ENCODE measurements at regions not wholly inside any gene's neighbourhood (a gene's known extent, or its start where the extent isn't known, plus 50 kb on each side); places are given as distances from the start of the nearest gene placed in this dataset.
A peak's percentile ranks its signal among the peaks of the same experiment; 100 is the strongest.
"Not testable (repeated sequence)": the region's sequence is repeated elsewhere in the genome, so short reads cannot be mapped to it uniquely, and the experiment has no call there.

DNA sequence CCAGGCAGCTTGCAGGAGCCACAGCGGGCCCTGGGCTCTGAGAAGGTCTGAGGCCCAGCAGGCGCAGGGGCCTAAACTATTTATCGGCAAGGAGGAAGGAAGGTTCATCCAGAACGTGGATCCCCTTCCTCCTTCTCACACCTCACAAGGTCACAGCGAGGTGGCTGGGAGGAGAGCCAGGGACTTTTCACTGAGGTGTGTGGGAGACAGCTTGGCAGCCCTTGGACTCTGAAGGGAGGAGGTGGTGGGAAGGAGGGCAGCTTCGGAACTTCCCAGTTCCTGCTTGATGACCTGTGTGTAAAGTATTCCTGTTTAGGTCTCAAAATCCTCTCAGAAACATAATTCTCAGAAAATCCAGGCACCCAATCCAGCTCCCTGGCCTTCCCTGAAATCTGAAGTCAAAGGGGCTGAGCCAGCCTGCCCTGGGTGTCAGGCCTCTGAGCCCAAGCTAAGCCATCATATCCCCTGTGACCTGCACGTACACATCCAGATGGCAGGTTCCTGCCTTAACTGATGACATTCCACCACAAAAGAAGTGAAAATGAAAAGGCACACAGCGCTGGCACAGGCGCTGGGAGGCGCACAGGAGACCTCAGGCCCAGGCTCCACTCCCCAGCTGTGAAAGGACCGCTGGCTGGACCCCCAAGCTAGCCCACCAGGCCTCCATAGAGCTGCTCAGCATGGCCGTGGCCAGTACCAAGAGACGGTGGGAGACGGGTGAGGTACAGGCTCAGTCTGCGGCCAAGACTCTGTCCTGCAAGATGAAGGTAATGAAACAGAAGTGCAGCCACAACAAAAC, 269.4 kb upstream of the FRG2C start:
- DNase-seq, result not testable (repeated sequence)

DNA sequence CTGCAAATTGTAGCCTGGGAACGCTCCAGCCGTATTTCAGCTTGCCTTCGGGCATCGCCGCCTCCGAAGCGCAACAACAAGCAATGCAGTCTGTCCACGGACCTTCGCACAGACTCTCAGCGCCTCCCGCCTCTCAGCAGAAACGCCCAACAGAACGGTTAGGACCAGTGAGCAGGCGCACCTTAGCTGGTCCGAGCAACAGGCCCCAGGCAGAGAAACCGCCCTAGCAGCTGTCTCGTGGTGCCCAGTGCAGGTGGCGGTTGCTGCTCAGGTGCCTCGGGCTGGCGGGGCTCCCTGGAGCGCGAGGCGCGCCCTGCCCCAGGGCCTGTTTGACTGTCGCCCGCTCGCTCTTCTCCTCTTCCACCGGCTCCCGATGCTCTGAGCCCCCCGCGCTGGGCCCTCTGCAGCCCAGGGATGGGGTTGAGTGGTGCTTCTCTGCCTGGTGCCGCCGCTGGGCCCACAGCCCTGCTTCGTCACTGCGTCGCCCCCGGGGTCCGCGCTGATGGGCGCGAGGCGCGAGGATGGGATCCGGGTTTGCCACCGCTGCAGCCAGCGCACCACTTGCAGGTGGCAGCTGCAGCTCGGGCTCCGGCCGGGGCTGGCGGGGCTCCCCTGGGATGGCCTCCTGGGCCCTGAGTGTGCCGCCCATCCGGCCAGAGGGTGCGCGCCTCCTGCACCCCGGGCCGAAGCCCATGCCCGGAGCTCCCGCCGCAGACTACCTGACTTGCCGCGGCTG, 268.4 kb upstream of the FRG2C start:
- no peak for DNase-seq

DNA sequence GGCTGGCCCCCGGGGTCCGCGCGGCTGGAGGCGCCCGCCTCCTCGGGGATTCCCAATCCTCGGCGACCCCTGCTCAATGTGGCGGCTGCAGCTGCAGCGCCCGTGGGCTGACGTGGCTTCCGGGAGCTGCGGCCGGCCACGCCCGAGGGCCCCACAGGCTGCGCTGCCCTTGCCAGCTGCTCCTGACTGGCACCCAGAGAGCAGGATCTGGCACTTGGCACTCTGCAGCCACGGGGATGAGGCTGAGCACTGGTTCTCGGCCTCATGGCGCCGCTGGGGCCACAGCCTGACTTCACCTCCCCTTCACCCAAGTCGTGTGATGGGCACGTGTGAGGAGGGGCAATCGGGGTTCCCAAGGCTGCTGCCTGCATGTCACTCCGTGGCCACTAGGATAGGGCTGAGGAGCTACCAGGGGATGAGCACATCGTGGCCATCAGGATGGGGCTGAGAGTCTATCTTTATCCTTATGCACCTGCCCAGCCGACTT, 267.8 kb upstream of the FRG2C start:
- no peak for DNase-seq

DNA sequence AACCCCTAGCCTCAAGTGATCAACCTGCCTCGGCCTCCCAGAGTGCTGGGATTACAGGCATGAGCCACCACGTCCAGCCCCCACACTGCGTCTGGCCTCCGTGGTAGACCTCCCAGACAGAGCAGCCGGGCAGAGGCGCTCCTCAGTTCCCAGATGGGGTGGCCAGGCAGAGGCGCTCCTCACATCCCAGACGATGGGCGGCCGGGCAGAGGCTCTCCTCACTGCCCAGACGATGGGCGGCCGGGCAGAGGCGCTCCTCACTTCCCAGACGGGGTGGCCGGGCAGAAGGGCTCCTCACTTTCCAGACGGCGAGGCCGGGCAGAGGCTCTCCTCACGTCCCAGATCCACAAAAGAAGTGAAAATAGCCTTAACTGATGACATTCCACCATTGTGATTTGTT, 266.6 kb upstream of the FRG2C start:
- DNase-seq, result not testable (repeated sequence)

DNA sequence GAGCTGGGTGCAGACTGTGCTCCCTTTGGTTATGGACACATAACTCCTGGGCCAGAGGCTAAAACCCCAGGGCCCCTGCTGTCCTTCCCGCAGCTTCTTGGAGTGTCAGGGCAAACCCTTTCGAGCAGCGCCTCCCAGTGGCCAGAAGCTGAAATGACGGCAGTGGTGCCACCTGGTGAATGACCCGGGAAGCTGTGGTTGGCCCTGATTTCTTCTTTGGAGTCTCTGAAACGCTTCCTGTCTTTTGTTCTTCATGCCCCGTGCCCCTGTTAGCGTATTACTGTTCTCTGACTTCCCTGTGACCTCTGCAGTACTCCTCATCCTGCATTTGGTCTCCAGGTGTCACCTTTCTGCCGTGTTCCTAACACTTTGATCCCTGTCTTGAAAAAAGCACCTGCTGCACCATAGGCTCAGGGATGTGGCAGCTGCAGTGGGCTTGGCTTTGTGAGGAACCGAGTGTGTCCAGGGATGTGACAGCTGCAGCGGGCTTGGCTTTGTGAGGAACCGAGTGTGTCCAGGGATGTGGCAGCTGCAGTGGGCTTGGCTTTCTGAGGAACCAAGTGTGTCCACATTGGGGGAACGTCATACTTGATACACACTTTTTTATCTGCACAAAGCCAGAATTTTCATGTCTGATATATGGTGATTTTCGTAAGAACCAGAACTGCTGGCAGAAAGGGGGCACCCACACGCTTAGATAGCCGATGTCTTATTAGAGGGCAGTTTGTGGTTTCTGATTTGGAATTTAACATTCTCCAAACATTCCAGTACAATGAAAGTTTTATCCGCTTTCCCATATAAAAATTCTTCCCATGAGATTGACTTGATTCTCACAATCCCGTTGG, 241.8 kb upstream of the FRG2C start:
- not testable (repeated sequence) for DNase-seq

DNA sequence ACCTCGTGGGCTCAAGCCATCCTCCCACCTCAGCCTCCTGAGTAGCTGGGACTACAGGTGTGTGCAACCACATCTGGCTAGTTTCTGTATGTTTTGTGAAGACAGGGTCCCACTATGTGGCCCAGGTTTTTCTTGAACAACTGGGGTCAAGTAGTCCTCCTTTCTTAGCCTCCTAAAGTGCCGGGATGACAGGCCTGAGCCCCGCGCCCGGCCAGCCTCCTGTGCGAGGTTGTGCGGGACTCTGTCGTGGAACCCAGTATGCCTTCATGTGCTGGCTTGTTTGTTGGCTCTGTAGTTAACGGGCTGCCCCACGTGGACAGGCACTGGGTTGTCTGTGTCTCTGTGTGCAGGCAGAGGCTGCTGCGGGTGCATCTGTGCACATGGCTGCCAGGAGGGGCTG, 238.7 kb upstream of the FRG2C start:
- DNase-seq, result not testable (repeated sequence)

DNA sequence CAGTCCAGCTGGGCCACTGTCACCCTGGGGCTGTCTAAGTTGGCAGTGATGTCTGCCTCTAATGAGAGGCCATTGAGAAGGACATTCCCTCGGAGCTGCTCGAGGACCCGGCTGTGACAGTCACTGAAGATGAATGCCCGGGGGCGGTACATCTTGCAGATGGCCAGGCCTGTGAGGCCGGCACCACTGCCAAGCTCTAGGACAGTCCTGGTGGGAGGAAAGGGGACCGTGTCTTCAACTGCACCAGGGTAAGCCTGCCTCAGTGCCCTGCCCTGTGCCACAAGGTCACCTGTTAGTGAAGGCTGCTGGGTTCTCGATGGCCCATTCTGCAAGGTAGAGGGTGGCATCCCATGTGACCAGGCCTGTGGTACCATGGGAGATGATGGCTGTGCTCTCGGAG, 236.6 kb upstream of the FRG2C start:
- not testable (repeated sequence) for DNase-seq

DNA sequence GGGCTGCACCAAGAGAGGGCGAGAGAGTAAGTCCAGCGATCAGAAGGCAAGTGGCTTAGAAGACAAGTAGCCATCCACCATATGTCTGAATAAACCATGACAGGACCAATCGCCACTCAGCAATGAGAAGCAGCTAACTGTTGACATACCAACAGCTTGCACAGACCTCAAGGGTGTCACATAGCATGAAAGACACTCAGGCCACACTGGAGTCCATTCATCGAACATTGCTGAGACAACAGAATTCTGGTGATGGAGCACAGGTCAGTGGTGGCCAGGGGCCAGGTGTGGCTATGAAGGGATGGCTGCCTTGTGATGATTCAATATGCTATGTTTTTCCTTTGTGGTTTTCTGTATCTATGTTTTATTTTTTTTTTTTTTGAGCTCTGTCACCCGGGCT, 236.2 kb upstream of the FRG2C start:
- not testable (repeated sequence) for DNase-seq

DNA sequence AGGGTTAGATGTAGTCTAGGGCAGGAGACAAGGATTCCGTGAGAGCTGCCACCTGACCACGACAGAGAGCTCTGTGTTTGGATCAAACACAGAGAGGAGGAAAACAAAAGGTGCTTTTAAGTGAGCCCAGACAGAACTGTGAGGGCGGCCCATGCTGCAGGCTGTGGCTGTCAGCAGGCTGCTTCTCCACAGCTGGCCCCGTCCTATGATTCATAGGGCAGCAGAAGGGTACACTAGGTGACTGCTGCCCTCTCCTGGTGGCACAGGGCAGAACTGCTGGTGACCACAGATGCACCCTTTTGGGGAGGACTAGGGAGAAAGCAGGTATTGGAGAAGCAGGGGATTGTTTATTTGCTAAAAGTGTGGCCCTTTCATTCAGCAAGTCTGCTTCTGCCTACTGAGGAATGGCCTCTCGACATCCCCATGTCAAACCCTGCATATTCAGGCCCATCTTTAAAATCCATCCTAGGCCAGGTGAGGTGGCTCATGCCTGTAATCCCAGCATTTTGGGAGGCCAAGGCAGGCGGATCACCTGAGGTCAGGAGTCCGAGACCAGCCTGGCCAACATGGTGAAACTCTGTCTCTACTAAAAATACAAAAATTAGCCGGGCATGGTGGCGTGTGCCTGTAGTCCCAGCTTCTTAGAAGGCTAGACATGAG, 234.4 kb upstream of the FRG2C start:
- peak; percentile 50 for DNase-seq

DNA sequence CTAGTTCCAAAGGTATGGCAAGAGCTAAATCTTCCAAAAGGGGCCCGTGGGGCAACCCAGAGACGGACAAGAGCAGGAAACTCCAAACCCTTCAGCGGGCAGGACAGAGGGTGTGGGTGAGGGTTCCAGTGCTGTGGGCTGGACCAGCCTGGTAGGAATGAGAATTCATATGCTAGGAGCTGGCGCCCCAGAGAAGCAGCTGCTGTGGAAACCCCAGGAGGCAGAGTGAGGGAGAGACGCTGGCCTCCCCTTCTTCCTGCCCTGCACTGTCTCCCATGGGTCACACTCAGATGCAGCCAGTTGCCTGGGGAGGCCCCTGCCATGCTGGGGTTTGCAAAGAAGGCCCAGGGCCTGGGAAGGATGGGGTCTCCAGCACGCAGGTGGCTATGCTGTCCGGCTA, 233.7 kb upstream of the FRG2C start:
- not testable (repeated sequence) for DNase-seq

DNA sequence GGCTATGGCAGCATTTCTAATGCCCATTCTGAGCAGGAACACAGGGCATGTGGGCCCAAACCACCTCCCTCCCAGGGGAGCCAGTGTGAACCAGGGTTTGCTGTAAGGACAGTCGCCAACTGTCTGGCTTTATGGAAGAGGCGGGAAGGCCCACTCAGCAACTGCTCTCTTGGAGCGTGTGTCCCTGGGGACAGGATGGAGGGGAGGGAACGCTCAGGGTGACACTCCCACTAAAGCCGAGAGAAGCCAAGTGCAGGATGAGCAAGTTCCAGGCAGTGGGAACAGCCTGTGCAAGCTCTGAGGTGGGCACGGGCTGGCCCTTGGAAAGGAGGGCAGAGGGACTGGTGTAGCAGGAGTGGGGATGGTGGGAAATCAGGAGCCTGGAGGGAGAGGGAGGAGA, 233.0 kb upstream of the FRG2C start:
- DNase-seq, result not testable (repeated sequence)

DNA sequence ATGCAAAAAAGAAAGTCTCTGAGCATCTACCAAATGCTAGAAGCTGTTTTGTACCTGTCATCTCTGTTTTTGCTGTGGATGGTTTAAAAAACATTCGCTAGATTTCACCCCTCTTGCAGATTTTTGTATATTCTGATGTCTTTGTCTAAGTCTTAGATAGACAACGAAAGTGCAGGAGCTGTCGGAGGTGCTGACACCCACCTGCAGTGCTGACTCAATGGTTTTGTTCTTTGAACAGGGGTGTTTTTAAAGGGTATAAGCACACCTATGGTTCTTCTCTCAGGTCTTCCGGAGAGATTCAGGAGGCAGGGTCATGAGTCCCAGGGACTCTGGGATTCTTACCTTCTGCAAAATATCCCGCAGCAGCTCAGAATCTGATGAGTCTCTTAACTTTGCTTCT, 231.7 kb upstream of the FRG2C start:
- not testable (repeated sequence) for DNase-seq

DNA sequence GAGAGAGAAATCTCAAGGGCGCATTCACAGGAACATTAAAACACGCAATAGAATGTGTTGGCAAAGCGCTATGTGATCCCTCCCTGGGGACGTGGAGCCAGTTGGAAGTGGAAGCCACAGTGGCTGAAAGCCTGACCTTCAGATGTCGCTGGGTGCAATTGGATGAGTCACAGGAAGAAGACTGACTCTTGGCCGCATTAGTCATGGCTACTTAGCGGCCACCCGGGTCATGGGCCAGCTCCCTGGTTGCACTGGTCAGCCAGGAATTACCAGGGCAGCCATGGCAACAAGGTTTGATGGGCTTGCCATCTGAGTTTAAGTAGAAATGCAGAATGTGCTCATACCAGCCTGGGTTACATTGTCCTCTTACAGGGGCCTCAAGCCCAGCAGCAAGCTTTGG, 231.2 kb upstream of the FRG2C start:
- not testable (repeated sequence) for DNase-seq

DNA sequence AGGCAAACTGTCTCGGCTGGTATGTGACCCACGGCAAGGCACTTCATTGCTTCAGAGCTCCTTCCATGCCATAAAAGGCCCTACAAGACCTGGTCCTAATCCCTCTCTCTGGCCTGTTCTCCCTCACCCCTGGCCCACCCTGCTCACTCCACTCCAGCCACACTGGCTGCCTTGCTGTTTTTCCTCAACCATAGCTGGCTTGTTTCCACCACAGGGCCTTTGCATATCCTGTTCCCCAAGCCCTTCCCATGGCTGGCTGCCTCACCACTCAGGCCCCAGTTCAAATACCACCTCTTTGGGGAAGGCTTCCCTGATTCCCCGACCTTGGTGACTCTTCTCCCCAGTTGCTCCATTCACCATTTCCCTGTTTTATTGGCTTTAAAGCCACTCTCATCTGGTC, 230.8 kb upstream of the FRG2C start:
- DNase-seq, result not testable (repeated sequence)

DNA sequence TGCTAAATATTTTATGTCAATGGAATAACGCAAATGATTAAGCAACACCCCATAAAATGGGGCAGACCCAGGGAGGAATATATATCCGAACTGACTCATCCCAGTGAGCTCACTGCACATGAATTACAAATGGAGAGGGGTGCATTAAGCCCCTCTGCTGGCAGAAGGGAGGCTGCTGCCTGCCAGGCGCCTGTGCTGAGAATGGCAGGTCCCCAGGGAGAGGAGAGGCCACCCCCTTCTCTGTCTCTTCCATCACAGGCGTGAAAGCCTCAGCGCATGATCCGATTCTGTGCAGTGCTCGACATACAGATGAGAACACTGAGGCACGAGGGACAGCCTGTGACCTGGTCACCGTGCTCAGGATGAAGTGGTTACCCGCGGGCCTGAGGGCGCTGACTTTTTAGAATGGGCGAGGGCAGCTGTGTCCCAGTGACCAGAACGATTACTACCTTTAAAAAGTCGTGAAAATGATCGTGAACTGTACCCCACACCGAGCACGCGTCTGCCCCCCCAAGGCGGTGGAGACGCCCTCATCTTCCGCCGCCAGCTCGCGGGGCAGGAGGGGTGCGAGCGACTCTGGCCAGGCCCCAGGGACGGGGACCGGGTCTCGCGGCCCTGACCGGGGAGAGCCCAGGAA, 229.7 kb upstream of the FRG2C start:
- DNase-seq, result not testable (repeated sequence)

DNA sequence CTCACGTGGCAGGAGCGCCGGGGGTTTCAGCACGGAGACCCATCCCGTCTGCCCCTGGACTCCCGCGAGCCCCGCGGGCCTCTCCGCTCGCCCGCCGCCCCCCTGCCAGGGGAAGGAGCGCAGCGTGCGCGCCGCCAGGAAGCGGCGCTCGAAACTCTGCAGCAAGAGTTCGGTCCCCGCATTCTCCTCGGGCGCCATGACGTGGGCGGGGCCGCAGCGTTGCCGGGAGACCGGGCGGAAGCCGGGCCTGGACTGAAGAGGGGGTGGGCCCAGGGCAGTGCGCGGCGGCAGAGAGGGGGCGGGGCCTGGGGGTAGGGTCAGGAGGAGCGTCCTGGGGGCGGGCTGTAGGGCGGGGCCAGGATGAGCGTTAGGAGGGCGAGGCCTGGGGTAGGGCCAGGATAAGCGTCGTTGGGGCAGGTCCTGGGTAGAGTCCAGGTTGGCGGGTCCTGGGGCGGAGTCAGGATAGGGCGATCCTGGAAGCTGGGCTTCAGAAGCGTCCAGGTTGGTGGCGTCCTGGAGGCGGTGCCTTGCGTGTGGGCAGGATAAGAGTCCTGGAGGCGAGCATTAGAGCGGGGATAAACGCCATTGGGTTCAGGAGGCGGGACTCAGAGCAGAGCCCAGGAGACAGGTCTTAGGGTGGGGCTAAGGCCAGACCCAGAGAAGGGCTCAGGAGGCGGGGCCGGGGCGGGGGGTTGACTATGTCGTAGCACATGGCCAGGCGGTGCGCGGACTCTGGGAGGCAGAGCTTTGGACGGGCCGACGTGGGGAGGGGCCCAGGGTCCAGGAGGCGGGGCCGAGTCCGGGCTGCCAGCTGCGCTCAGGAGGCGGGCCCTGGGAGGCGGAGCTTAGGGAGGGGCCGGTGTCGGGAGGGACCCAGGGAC, 229.0 kb upstream of the FRG2C start:
- peak; percentile 96 for DNase-seq

DNA sequence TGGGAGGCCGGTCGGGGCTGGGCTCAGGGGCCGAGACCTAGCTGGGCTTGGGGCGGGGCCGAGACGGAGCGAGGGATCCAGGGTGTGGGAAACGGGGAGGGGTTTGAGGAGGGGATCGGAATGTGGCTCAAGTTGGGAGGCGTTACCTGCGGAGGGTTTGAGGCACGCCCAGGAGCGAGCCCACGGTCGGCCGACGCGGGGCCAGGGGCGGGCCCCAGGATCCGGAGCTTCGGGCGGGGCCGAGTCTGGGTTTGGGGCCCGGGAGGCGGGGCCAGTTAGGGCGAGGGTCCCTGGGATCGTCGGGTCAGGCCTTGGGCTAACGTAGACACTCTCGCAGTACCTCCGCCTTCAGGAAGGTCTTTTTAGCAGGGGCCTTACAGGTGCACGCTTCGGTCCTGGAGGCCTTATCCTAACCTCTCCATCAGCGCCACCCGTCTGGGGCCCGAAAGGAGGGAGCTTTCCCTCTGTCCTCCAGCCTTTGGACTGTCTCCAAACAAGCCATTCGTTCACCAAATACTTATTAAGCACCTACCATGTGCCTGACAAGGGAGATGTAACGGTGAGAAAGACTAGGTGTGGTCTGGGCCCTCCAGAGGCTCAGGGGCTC, 228.2 kb upstream of the FRG2C start:
- peak; percentile 28 for DNase-seq

DNA sequence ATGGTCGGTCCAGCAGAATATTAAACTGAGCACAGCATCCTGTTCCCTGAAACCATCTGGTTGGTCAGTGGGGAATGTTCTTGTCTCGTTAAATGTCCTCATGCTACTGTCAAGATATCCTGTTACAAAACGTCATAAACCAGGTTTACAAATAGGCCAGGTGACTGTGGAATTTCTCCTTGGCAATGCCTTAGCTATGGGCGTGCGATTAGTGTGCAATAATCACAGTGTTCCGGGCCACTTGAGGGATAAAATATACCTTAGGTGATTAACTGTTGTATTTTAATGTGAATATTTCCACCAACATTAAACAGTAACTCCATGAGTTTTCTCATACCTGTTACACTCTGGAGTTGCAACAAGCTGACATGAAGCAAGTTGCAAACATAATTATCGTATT, 223.1 kb upstream of the FRG2C start:
- DNase-seq, result not testable (repeated sequence)

DNA sequence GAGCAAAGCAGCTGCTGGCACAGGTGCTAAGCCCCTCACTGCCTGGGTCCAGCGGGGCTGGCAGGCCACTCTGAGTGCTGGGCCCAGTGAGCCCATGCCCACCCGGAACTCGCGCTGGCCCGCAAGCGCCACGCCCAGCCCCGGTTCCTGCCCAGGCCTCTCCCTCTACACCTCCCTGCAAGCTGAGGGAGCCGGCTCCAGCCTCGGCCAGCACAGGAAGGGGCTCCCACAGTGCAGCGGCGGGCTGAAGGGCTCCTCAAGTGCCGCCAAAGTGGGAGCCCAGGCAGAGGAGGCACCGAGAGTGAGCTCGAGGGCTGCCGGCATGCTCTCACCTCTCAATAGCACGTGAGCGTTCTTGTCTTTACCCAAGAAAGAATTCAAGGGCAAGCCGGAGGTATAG, 219.5 kb upstream of the FRG2C start:
- DNase-seq, result not testable (repeated sequence)

DNA sequence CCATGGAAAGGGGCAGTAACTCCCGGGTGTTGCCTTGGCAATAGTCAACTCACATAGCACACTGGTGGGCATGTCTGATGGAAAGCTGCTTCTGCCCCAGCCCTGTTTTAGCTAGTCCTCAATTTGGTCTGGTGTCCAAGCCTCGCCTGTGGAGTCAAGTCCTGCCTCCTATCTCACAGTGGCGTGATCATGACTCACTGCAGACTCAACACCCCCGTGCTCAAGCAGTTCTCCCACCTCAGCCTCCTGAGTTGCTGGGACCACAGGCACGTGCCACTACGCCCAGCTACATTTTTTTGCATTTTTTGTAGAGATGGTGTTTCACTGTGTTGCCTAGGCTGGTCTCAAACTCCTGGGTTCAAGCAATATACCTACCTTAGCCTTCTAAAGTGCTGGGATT, 218.9 kb upstream of the FRG2C start:
- not testable (repeated sequence) for DNase-seq

Measured in renal pelvis (tissue), 1 donor.